ENCODE measurements at regions not wholly inside any gene's neighbourhood (a gene's known extent, or its start where the extent isn't known, plus 50 kb on each side); places are given as distances from the start of the nearest gene placed in this dataset.

DNA sequence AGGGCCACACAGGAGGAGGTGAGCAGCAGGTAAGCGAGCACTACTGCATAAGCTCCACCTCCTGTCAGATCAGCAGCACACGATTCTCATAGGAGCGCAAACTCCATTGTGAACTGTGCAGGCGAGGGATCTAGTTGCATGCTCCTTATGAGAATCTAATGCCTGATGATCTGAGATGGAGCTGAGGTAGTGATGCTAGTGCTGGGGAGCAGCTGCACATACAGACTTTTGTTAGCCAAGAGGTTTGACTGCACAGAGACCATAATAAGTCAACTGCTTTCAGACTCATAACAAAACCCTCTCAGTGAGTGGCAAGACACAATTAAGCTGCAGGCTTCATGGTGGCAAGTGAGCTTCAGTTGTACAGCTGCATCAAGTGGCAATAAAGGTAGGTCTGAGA is 83.4 kb downstream of the PSMG1 start:
- DNase-seq: no peak
- Histone ChIP-seq H3K27ac (no peak overlapping the region), H3K27me3 (no peaks in the 10 kb centered on the region), H3K4me3 (no peak overlapping the region), H3K36me3 (replicated peaks in 1 of 2; ENCODE audit: insufficient read depth in 1 of 2, low read depth in 2 of 2) (no peaks in the 10 kb centered on the region), H3K9me3 (no peaks in the 10 kb centered on the region), H3K4me1 (no peaks in the 10 kb centered on the region)
- TF ChIP-seq CTCF (IDR thresholded peaks at IDR 0.05) (no peak), POLR2A (IDR thresholded peaks at IDR 0.05) (no peak)
- 89 to 93% methylated on average over 4 of the region's 4 CpGs for WGBS, 2 donors
- intact Hi-C loops (cut with DNase I): no loop called here
- no peak for ATAC-seq

- Histone ChIP-seq H3K27ac (no peak overlapping the region), H3K9me3 (no peaks in the 10 kb centered on the region), H3K4me3 (no peak overlapping the region), H3K4me1 (no peaks in the 10 kb centered on the region), H3K36me3 (replicated peaks in 1 of 2; ENCODE audit: insufficient read depth in 1 of 2, low read depth in 2 of 2) (no peaks in the 10 kb centered on the region), H3K27me3 (no peaks in the 10 kb centered on the region)
- TF ChIP-seq POLR2A (IDR thresholded peaks at IDR 0.05) (no peak), CTCF (IDR thresholded peaks at IDR 0.05) (no peak)
- ATAC-seq (no peak), DNase-seq (no peak)
- intact Hi-C loops (cut with DNase I): no loop called here
- 66 to 72% methylated on average over 3 of the region's 3 CpGs for WGBS, 2 donors
Observed at GRCh38 chr21:39098696-39099200, 84.5 kb downstream of the PSMG1 start.

- Histone ChIP-seq H3K9me3 (no peaks in the 10 kb centered on the region), H3K27ac (peak overlapping the region in 1 of 4 donors; percentile 75), H3K4me3 (no peak overlapping the region), H3K36me3 (replicated peaks in 1 of 2; ENCODE audit: insufficient read depth in 1 of 2, low read depth in 2 of 2) (no peaks in the 10 kb centered on the region), H3K27me3 (no peaks in the 10 kb centered on the region), H3K4me1 (no peaks in the 10 kb centered on the region)
- TF ChIP-seq POLR2A (IDR thresholded peaks at IDR 0.05): no peak
- TF ChIP-seq CTCF (IDR thresholded peaks at IDR 0.05): no peak
- 46 to 52% methylated on average over 9 of the region's 9 CpGs for WGBS, 2 donors
- ATAC-seq (no peak), DNase-seq (no peak)
- intact Hi-C loops (cut with DNase I): no loop called here
Observed at GRCh38 chr21:39097981-39098380, 85.3 kb downstream of the PSMG1 start.

GRCh38 chr21:39097335-39097861 is 85.9 kb downstream of the PSMG1 start:
- H3K27ac ChIP-seq: peak overlapping the region in 2 of 4 donors; percentile 12 to 75
- 66 to 74% methylated on average over 12 to 13 of the region's 13 CpGs for WGBS, 2 donors
- ATAC-seq (no peak), DNase-seq (peak in 1 of 4 donors; percentile 64)
- no peaks in the 10 kb centered on the region for H3K9me3 ChIP-seq
- no peaks in the 10 kb centered on the region for H3K27me3 ChIP-seq
- no peak overlapping the region for H3K4me3 ChIP-seq
- H3K4me1 ChIP-seq: no peaks in the 10 kb centered on the region
- no peak for TF ChIP-seq POLR2A (IDR thresholded peaks at IDR 0.05)
- no peak for TF ChIP-seq CTCF (IDR thresholded peaks at IDR 0.05)
- intact Hi-C loops (cut with DNase I): no loop called here
- H3K36me3 ChIP-seq (replicated peaks in 1 of 2; ENCODE audit: insufficient read depth in 1 of 2, low read depth in 2 of 2): no peaks in the 10 kb centered on the region

DNA sequence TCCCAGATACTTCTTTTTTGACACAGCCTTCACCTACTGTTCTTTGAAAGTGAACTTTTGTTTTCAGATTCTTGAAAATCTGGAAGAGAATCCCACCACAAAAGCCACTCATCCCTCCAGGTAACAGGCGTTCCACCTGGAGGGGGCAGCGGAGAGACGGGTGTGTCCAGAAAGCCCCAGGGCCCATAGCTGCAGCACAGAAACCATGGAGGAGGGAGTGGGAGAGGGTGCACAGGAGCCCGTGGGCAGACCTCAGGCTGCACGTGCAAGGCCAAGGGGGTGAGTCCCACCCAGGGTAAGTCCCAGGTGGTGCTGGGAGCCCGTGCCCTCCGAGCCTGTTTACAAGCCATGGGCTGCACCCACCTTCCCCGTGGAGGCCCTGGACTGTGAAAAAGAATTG is 86.5 kb downstream of the PSMG1 start:
- WGBS, 2 donors: 67 to 78% methylated on average over 8 of the region's 8 CpGs
- Histone ChIP-seq H3K27me3 (no peaks in the 10 kb centered on the region), H3K36me3 (replicated peaks in 1 of 2; ENCODE audit: insufficient read depth in 1 of 2, low read depth in 2 of 2) (no peaks in the 10 kb centered on the region), H3K9me3 (no peaks in the 10 kb centered on the region), H3K4me3 (no peak overlapping the region), H3K27ac (peak overlapping the region in 2 of 4 donors; percentile 12 to 75), H3K4me1 (no peaks in the 10 kb centered on the region)
- no peak for TF ChIP-seq CTCF (IDR thresholded peaks at IDR 0.05)
- no peak for TF ChIP-seq POLR2A (IDR thresholded peaks at IDR 0.05)
- ATAC-seq: no peak
- intact Hi-C loops (cut with DNase I): no loop called here
- no peak for DNase-seq

Data from body of pancreas (tissue), 4 donors.